BLaER1 (cell line): ENCODE measurements at regions not wholly inside any gene's neighbourhood (a gene's known extent, or its start where the extent isn't known, plus 50 kb on each side); places are given as distances from the start of the nearest gene placed in this dataset.

Source experiments
- H3K27ac ChIP-seq: shearing (Covaris generic); formaldehyde crosslinking; 2 replicates; pipeline ENCODE4 v1.8.1; 2022
- H3K27me3 ChIP-seq: shearing (Covaris generic); formaldehyde crosslinking; 2 replicates; pipeline ENCODE4 v1.8.1; 2022
- H3K36me3 ChIP-seq: shearing (Covaris generic); formaldehyde crosslinking; 2 replicates; pipeline ENCODE4 v1.8.1; 2022
- H3K4me1 ChIP-seq: shearing (Covaris generic); formaldehyde crosslinking; 2 replicates; pipeline ENCODE4 v1.8.1; 2022
- H3K4me2 ChIP-seq: shearing (Covaris generic); formaldehyde crosslinking; 2 replicates; pipeline ENCODE4 v1.8.1; 2022
- H3K4me3 ChIP-seq: shearing (Covaris generic); formaldehyde crosslinking; 2 replicates; pipeline ENCODE4 v1.8.1; 2022
- H3K9ac ChIP-seq: shearing (Covaris generic); formaldehyde crosslinking; 2 replicates; pipeline ENCODE4 v1.8.1; 2022
- H3K9me3 ChIP-seq: shearing (Covaris generic); formaldehyde crosslinking; 2 replicates; pipeline ENCODE4 v1.8.1; 2022
- H4K20me1 ChIP-seq: shearing (Covaris generic); formaldehyde crosslinking; 2 replicates; pipeline ENCODE4 v1.8.1; 2022
- Cebpa-rat ChIP-seq: shearing (Covaris generic); IDR thresholded peaks from 2 replicates; pipeline ENCODE4 v1.8.1; 2022

DNA sequence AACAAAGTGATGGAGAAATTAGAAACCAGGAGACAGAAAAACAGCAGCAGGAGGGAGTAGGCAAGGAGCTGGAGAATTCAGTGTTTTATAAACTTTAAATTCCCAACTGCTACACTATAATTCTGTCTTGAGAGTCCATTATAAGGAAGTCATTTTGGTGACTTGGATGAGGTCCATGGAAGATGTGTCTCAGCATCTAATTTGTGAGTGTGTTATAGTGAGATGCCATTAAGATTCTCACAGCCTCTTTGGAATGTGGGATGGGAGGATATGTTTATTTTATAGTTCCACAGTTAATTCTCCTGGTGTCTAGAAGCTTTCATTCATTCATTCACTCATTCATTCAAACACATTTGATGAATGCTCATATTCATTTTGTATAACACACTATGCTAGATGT, 206.0 kb upstream of the MYOCD start:
- no peaks in the 10 kb centered on the region for H3K27me3 ChIP-seq
- H3K27ac ChIP-seq = no peak overlapping the region
- no peaks in the 10 kb centered on the region for H3K4me1 ChIP-seq
- no peaks in the 10 kb centered on the region for H3K36me3 ChIP-seq
- no peak for TF ChIP-seq Cebpa-rat
- no peak overlapping the region for H3K4me3 ChIP-seq
- no peak overlapping the region for H3K4me2 ChIP-seq
- H3K9ac ChIP-seq = no peak overlapping the region
- no peaks in the 10 kb centered on the region for H4K20me1 ChIP-seq
- H3K9me3 ChIP-seq = peaks cover 18% of the 10 kb centered on the region

GRCh38 chr17:12463102-12463501, 202.6 kb upstream of the MYOCD start:
- H3K27me3 ChIP-seq = no peaks in the 10 kb centered on the region
- no peaks in the 10 kb centered on the region for H3K4me1 ChIP-seq
- H3K27ac ChIP-seq = no peak overlapping the region

DNA sequence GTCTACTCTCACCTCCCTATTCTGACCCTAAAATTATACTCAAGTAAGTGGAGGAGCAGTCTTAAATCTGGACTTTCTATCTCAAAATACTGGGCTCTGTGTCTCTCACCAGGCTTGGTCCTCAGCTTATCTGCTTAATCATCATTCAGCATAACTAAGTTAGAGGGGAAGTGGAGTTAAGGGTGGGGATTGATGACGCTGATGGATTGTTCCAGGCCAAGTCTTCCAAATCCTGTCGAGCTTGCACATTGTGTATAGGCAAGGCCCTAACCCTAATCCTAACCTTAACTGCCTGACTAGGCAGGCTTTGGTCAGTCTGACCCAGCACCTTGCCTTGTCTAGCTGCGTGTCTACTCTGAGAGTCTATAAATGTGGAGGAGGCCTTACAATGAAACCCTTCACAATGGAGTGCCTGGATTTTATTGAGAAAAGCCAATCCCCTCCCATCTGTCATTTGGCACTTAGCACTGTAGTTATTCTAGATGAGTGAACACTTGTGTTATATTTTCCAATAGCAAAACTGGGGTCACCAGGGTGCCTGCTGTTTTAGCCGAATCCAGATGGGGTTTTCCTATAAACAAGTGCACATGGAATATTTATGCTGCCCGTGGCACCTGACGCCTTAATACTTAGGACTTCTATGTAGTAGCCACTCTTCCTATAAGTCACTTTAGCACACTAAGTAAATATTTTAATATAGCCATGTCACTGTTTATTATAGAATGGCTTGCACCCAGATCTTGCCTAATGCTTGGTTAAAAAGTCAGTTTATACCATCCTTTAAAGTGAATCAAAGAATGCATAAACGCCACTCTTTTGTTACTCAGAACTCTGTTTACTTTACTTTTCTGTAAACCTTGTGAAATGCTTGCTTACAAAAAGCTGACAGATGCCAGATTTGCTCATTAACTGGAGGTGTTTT, 193.2 kb upstream of the MYOCD start:
- Histone ChIP-seq H3K27ac (no peak overlapping the region), H3K4me2 (no peak overlapping the region), H3K9me3 (no peaks in the 10 kb centered on the region; the same call in 1 of the 2 replicates), H4K20me1 (no peaks in the 10 kb centered on the region), H3K4me1 (no peaks in the 10 kb centered on the region), H3K27me3 (no peaks in the 10 kb centered on the region), H3K9ac (no peak overlapping the region), H3K4me3 (no peak overlapping the region), H3K36me3 (no peaks in the 10 kb centered on the region)
- TF ChIP-seq Cebpa-rat = no peak

More at GRCh38 chr17:12463102-12463501, 202.6 kb upstream of the MYOCD start:
- no peak for TF ChIP-seq Cebpa-rat
- no peaks in the 10 kb centered on the region for H3K36me3 ChIP-seq
- H3K9ac ChIP-seq = no peak overlapping the region
- H3K4me2 ChIP-seq = no peak overlapping the region
- H3K4me3 ChIP-seq = no peak overlapping the region
- H4K20me1 ChIP-seq = no peaks in the 10 kb centered on the region
- H3K9me3 ChIP-seq = peaks cover 6% of the 10 kb centered on the region; the same call in 1 of the 2 replicates

GRCh38 chr17:12478311-12478710, 187.4 kb upstream of the MYOCD start:
- Histone ChIP-seq H3K27ac (no peak overlapping the region), H3K36me3 (no peaks in the 10 kb centered on the region), H3K9ac (no peak overlapping the region), H3K4me2 (no peak overlapping the region), H3K9me3 (no peaks in the 10 kb centered on the region; the same call in 1 of the 2 replicates), H3K4me3 (no peak overlapping the region), H3K4me1 (no peaks in the 10 kb centered on the region), H3K27me3 (no peaks in the 10 kb centered on the region), H4K20me1 (no peaks in the 10 kb centered on the region)
- TF ChIP-seq Cebpa-rat = no peak

DNA sequence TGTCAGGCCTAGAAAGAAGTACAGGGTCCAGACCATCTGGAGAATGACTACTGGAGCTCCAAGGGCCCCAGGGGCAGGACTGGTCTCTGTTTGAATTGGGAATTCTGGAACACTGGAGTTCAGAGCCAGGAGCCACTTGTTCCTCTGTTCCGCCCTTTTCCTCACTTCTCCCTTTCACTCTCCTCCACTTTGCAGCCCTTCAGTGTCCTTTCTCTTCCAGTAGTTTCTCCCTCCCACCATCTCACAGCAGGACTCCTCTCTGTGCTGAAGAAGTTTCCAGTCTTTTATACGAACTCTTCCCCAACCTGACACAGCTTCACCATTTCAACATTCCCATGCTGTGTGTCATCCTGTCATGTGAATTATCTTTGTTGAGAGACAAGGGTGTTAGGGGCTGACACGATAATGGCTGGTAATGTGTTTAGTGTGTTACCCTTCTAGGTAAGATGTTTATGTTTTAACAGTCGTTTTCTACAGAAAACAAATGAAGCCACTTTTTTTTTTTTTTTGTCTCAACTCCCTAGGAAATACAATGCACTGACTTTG, 180.3 kb upstream of the MYOCD start:
- H3K27me3 ChIP-seq = no peaks in the 10 kb centered on the region
- no peak for TF ChIP-seq Cebpa-rat

DNA sequence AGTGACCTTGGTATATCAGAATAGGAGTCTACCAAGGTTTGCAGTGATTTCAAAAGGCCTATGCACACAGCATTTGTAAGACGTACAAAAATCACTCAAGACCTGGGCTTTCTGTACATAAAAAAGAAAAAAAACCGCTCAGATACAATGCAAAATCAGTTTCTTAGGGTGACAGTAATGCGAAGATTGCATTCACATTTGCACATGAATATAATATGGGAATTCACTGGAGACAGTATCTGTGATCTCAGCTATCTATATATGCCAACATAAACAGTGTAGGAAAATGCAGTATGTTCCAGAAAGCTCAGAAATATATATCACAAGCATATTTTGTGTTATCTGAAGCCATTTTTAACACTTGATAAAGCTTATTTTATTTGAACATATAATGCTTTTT, 176.4 kb upstream of the MYOCD start:
- no peaks in the 10 kb centered on the region for H3K36me3 ChIP-seq
- H4K20me1 ChIP-seq = no peaks in the 10 kb centered on the region
- no peak overlapping the region for H3K27ac ChIP-seq
- peaks cover 25% of the 10 kb centered on the region for H3K4me1 ChIP-seq
- H3K4me3 ChIP-seq = no peak overlapping the region
- H3K27me3 ChIP-seq = no peaks in the 10 kb centered on the region
- TF ChIP-seq Cebpa-rat = no peak
- H3K9ac ChIP-seq = no peak overlapping the region
- no peaks in the 10 kb centered on the region for H3K9me3 ChIP-seq
- no peak overlapping the region for H3K4me2 ChIP-seq

More for the DNA sequence above, 180.3 kb upstream of the MYOCD start:
- no peak overlapping the region for H3K4me3 ChIP-seq
- H3K4me2 ChIP-seq = no peak overlapping the region
- no peaks in the 10 kb centered on the region for H3K9me3 ChIP-seq
- no peaks in the 10 kb centered on the region for H4K20me1 ChIP-seq
- H3K36me3 ChIP-seq = no peaks in the 10 kb centered on the region
- H3K9ac ChIP-seq = no peak overlapping the region
- peaks cover 2% of the 10 kb centered on the region; the same call in 1 of the 2 replicates for H3K4me1 ChIP-seq
- H3K27ac ChIP-seq = no peak overlapping the region

DNA sequence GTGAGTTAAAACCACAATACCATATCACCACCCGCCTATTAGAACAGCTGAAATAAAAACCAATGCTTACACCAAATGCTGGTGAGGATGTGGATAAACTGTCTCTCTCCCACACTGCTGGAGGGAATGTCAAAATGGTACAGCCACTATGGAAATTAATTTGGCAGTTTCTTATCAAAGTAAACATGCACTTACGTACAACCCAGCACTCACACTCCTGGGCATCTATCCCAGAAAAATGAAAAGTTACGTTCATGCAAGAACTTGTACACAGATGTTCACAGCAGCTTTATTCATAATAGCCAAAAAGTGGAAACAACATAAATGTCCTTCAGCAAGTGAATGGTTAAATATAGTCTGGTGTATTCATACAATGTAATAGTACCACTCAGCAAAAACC, 173.2 kb upstream of the MYOCD start:
- H3K36me3 ChIP-seq = no peaks in the 10 kb centered on the region

GRCh38 chr17:12505866-12506265, 159.8 kb upstream of the MYOCD start:
- no peaks in the 10 kb centered on the region for H3K36me3 ChIP-seq
- H3K4me1 ChIP-seq = no peaks in the 10 kb centered on the region
- no peak overlapping the region for H3K4me2 ChIP-seq
- H3K27me3 ChIP-seq = no peaks in the 10 kb centered on the region
- no peak for TF ChIP-seq Cebpa-rat
- H3K4me3 ChIP-seq = no peak overlapping the region
- no peaks in the 10 kb centered on the region for H3K9me3 ChIP-seq
- H4K20me1 ChIP-seq = no peaks in the 10 kb centered on the region
- H3K9ac ChIP-seq = no peak overlapping the region
- no peak overlapping the region for H3K27ac ChIP-seq

More for the DNA sequence above, 173.2 kb upstream of the MYOCD start:
- H4K20me1 ChIP-seq = no peaks in the 10 kb centered on the region
- peak overlapping the region; percentile 74 for H3K4me2 ChIP-seq
- H3K9ac ChIP-seq = no peak overlapping the region
- no peak for TF ChIP-seq Cebpa-rat
- H3K27me3 ChIP-seq = no peaks in the 10 kb centered on the region
- H3K4me1 ChIP-seq = peaks cover 45% of the 10 kb centered on the region
- no peaks in the 10 kb centered on the region; the same call in none of the 2 replicates for H3K9me3 ChIP-seq
- H3K27ac ChIP-seq = no peak overlapping the region
- H3K4me3 ChIP-seq = no peak overlapping the region

DNA sequence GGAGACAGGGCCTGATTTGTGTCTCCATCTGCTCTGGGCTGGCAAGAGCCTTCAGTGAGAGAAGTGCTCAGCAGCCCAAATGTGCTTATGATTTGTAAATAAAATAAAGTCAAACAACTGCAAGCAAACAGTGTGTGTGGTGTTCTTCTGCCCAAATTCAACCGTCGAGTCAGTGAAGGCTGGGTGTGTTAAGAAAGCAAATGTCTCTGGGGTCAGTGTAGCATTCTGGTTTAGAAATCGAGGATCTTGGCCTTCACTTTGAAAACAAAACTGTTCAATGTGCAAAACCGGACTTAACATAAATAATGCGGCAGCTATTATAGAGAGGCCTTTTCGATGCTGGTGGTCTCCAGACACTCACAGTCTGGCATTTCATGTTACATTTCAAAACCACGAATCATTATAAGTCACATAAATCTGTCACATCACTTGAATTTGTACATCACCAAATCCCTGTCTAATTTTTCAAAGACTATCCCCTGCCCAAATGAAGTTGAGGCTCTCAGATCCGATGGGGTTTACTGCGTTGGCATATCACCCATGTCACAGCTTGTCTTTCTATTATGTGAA, 158.6 kb upstream of the MYOCD start:
- H3K4me1 ChIP-seq = no peaks in the 10 kb centered on the region
- no peaks in the 10 kb centered on the region for H3K36me3 ChIP-seq
- no peaks in the 10 kb centered on the region for H3K27me3 ChIP-seq
- no peak overlapping the region for H3K9ac ChIP-seq
- no peaks in the 10 kb centered on the region for H3K9me3 ChIP-seq
- TF ChIP-seq Cebpa-rat = no peak
- no peak overlapping the region for H3K4me2 ChIP-seq
- no peak overlapping the region for H3K4me3 ChIP-seq
- H4K20me1 ChIP-seq = no peaks in the 10 kb centered on the region
- H3K27ac ChIP-seq = no peak overlapping the region

DNA sequence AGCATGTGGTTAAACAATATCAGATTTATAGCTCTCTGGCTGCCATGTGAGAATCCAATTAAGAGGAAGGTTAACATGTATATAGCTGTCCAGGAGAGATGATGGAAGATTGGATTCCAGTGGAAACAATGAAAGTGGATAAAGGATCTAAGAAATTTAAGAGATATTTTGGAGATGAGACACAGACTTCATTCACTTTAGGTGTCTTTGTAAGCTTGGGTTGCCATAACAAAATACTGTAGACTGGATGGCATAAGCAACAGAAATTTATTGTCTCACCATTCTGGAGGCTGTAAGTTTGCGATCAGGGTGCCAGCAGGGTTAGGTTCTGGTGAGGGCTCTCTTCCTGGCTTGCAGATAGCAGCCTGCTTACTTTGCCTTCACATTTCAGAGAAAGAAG, 155.9 kb upstream of the MYOCD start:
- H3K4me2 ChIP-seq = no peak overlapping the region
- no peaks in the 10 kb centered on the region for H3K36me3 ChIP-seq
- no peaks in the 10 kb centered on the region for H4K20me1 ChIP-seq
- H3K9me3 ChIP-seq = no peaks in the 10 kb centered on the region
- no peak overlapping the region for H3K4me3 ChIP-seq
- no peaks in the 10 kb centered on the region for H3K4me1 ChIP-seq
- no peak overlapping the region for H3K9ac ChIP-seq
- TF ChIP-seq Cebpa-rat = no peak
- H3K27ac ChIP-seq = no peak overlapping the region
- no peaks in the 10 kb centered on the region for H3K27me3 ChIP-seq
